GM19463 (cell line): ENCODE measurements at regions not wholly inside any gene's neighbourhood (a gene's known extent, or its start where the extent isn't known, plus 50 kb on each side); places are given as distances from the start of the nearest gene placed in this dataset.
"Not testable (repeated sequence)": the region's sequence is repeated elsewhere in the genome, so short reads cannot be mapped to it uniquely, and the experiment has no call there.

Source experiments
- ATAC-seq: cut with Tn5 transposase; IDR thresholded peaks from one replicate; pipeline ENCODE4 v1.9.1; 2021; ENCODE audit warnings: mild to moderate bottlenecking, moderate library complexity; ENCODE audit not compliant: unreplicated experiment

- ATAC-seq = no peak
Observed at GRCh38 chr3:72174040-72174439, 389.1 kb upstream of the PROK2 start.

DNA sequence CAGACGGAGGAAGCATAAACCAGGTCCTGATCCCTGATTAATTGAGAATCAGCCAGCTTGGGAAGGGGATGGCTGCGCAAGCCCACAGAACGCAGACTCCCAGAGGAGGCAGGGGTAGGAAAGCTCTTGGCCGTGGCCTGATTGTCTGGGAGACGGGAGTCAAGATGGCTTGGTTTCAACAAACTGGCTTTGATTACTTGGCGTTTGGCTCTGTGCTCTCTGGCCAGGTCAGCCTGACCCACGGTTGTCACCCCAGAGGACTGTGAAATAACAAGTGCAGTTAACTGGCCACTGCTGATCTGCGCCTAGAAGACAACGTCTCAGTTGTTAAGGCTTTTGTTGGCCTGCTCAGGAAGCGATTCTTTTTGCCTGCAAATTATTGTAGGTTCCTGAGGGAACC lies 387.0 kb upstream of the PROK2 start:
- no peak for ATAC-seq

DNA sequence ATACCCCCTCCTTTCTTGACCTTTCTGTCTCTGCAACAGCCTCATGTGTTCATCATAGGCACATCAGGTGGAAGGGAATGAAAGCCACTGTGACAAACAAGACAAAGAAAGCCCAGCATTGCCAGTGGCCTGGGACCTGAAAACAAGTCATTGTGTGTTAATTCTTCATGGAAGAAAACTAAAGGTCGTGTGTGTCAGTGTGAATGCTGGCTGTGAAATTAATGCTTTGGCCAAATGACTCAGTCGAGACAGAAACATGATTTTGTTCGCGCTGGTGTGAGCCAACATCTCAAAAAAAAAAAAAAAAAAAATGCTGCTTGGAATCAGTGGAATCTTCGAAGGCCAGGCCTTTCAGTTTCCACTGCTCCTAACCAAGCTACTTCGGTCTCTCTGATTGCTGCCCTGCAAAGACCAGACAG lies 386.5 kb upstream of the PROK2 start:
- ATAC-seq = no peak

DNA sequence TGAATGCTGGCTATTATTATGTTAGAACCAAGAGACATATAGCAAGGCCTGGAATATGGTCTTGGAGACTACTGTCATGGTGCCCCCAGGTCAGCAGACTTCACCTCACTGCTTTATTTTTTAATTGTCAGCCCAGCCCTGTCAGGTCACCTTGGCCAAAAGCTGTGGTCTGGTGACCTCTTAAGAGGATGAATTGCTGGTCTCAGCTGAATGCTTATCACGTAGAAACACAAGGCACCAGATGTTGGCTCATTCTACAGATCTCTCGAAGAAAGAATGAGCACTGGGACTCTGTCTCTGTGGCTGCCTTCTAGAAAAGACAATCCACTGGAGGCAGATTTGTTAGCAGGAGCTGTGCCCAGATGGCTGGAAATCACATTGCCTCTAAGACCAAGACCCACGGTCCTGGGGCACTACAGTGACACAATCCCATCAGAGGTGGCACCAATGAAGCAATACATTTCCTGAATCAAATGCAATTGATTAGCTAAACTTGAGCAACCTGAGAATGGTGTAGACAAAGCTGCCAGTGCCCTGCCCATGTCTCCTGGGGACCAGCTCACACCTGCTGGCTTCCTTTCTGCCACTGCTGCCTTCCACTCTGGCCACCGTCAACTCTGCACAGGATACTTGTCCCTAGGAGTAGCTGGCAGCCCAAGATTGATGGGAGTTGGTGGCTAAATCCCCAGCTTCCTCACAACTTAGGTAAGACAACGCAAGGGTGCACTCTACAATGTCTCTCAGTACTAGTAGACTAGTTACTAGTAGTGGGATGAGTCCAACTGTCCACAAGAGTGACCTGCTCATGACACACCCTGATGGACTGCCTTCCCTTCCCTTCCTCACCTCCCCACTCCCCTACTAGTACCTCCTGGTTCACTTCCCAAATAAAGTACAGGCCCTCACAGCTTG lies 384.9 kb upstream of the PROK2 start:
- no peak for ATAC-seq

GRCh38 chr3:72169120-72169519 lies 384.2 kb upstream of the PROK2 start:
- no peak for ATAC-seq

- ATAC-seq = no peak
Observed at GRCh38 chr3:72165808-72166207, 380.9 kb upstream of the PROK2 start.

DNA sequence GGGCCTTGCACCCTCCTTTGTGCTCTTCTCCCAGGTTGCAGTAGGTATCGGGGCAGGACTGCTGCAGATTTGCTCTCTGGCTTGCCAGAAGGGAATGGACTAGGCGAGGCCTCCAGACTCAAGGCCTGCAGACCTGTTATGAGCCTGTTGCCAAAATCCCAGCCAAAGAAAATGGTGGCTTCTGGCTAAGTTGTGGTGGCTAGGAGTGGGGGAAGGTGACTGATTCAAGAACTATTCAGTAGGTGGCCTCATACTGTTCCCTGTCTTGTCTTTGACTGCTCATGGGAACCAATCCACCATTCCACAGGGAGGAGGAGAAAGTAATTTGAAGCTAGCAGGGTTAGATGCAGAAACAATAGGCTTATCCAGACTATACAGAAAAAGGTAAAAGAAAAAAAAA lies 380.4 kb upstream of the PROK2 start:
- ATAC-seq = no peak

DNA sequence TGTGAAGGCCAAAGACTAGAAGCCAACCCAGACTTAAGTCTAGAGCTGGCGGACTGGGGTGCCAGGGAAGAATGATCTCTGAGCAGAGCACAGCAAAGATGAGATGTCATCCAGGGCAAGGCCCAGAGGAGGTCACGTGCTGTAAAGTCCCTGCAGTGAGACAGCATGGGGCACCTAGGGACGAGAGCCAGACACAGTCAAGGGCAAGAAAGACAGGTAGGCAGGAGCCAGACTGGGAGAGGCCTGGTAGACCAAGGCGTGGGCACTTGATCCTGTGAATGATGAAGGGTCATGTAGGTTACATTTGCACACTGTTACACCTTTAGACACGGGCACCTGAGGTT lies 379.7 kb upstream of the PROK2 start:
- no peak for ATAC-seq

DNA sequence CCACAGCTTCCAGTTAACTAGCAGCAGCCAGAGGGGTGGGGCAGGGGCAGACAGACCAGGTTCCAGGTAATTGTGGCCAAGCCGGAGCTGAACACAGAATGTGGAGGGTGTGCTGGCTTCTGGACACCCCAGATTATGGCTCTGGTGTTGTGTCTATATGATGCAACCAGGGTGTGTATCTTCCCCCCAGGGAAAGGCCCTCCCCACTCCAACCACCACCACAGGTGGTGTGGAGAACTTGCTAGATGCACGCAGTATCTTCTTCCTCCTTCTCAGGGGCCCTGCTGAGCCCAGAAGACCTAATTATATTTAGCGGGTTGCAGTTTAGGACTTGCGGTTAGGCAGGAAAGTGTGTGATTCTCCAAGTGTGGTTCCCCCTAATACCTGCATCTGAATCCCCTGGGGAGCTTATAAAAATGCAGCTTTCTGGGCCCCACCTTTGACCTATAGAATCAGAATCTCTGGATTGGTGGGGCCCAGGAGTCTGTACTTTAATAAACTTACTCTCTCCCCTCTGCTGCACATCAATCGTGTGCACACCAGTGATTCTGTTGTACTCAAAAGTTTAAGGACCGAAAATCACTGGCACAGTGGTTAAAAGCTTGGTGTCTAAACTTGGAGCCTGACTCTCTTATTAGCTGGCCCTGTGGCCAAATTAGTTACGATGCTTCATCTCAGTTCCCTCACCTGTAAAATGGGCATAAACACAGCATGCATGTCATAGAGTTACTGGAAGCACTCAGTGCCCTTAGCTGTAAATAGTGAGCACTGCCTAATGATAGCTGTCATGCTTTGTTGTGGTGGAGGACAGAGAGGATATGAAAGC lies 379.1 kb upstream of the PROK2 start:
- ATAC-seq = peak; percentile 84

DNA sequence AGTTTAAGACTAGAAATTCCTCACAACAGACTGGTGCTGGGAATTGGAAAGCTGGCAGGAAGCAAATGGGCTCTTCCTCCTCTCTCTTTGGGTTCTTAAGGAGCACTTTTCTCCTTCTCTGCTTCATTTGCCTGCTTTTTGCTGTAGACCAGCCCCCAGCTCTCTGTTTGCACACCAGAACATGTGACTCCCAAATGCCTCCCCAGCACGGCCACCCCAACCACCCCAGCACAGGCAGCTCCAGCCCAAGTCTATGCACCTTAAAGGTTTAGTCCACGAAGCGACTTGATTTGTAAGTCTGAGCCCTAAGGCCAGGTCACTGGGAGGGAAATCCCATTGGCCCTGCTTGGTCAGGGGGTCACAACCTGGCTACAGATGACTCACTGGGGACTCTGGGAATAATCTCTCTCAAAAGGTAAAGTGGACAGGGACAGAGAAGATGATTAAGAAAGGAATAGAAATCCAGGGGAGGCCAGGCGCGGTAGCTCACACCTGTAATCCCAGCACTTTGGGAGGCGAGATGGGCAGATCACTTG lies 377.8 kb upstream of the PROK2 start:
- no peak for ATAC-seq

DNA sequence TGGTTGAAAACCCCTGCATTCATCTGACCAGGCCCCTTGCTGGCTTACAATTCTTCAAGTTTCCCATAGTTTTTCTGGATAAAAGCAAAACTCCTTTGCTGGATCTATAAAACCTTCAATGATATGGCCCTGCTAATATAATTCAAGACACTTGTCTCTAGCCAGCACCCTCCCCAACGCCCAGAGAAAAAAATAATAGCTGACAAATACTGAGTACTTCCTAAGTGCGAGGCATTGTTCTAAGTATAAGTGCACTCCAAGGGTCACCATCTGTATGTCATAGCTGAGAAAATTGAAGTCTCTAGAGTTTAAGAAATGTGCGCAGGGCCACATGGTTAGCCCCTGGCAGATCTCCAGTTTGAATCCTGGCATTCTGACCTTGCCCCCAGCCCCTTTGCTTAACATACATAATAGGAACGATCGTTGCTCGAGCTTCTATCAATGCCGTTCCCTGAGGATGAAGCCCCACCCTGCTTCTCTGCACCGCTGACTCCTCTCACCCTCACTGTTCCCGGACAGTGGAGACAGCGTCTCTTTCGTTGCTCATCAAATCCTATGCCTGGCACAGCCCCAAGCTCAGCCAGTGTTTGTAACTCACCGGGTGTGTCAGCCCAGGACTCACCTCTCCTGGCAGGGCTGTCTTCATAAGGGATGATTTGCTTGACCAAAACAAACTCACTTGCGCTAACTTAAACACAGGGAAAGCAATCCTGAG lies 377.1 kb upstream of the PROK2 start:
- ATAC-seq = no peak

GRCh38 chr3:72161285-72161684 lies 376.3 kb upstream of the PROK2 start:
- ATAC-seq = not testable (repeated sequence)

DNA sequence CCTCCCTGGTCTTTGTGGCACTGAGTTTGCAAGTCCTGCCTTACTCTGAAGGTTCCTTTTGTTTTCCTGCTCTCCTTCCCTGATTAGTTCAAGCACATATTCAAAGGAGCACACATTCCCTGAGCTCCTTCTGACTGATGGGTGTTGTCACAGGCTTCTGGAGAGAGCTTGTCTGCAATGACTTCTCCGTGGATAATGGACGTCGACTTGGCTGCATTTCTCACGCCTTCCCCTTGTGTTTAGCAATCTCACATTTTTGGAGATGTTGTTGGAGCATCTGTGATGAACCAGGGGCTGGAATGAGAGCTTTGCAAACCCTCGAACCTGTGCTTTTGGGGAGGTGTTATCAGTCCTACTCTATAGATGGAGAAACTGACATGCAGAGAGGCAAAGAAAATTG lies 375.4 kb upstream of the PROK2 start:
- ATAC-seq = no peak

GRCh38 chr3:72159487-72159886 lies 374.5 kb upstream of the PROK2 start:
- ATAC-seq = no peak

DNA sequence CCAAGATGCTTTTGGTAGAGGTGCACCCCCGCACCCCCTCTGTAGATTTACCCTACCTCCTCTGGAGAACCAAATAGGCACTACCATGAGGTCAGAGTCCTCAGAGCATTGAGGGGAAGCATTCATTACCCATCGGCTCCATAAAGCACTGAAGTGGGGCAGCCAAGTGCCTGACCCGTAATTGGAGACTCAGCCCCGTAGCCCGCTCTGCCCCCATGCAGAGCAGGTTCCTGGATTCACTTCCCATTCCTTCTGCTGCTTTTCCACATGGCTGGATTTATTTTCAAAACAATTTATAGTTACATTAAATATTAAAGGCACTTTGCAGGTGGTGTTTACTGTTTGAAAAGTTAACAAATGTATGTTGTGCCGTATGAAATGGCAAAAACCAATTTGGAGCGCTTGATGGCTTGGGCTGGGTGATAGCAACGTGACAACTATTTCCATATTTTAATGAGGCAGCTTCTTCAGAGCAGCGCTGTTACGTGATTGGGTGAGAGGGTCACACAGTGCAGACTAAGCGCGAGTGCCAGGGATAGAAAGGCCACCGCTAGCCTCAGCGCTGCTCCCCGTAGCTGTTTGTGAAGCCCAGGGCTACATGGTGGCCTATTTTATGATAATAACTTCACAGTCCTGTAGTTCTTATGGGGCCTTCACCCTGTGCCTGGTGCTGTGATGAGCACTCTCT lies 373.8 kb upstream of the PROK2 start:
- ATAC-seq = peak; percentile 15

DNA sequence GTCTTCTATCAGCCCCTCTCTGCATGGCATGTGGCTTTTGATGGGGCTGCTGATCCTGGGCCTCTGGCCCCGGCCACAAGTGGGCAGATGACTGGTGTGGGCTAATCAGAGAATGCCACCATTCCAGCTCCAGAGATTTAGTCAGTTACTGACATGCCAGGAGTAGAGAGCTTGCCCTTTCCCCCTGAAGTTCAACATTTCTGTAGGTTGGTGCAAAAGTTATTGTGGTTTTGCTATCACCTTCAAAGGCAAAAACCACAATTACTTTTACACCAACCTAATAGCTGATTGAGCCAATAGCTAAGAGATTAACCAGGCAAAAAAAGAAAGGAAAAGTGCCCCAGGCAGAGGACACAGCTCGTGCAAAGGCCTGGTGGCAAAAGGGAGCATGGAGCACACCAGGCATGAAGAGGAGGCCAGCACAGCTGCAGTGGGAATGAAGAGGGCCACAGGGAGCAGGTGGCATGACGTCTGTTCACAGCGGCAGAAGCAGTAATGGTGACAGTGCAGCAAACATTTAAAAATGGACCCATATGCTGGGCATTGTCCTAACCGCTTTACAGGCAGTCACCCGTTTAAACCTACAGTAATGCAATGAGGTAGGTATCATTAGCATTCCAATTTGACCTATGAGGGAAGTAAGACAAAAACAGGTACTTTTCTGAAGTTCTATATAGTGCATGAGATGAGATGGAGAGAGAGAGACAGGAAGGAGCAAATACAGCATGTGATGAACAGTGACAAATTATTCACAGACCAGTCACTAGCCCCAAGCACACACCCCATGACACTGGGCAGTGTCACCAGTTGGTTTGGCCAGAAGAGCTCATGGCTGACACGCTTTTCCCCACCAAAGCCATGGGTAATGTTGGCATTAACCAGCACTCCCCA lies 373.0 kb upstream of the PROK2 start:
- peak; percentile 75 for ATAC-seq

- ATAC-seq = no peak
Observed at GRCh38 chr3:72155391-72156064, 370.6 kb upstream of the PROK2 start.

GRCh38 chr3:72154391-72155335 lies 369.7 kb upstream of the PROK2 start:
- ATAC-seq = no peak
